HepG2 (cell line): ENCODE measurements at regions not wholly inside any gene's neighbourhood (a gene's known extent, or its start where the extent isn't known, plus 50 kb on each side); places are given as distances from the start of the nearest gene placed in this dataset.

Source experiments
- ATAC-seq: fragments of 200-7000 bp; cut with Tn5 transposase; 3 replicates; pipeline ENCODE4 v1.9.1; 2020; ENCODE audit warnings: mild to moderate bottlenecking, moderate library complexity
- BruUV-seq: library from RNA; stranded (reverse); fragments of 400-500 nt; replicated peaks from 2 replicates; lab custom pipeline; 2021; lab: Mats Ljungman, UMichigan
- CTCF ChIA-PET: fragments of 300-600 bp; formaldehyde crosslinking; extraction: SDS; loops from one replicate; lab custom pipeline; 2021; ENCODE audit warnings: low total read pairs, inconsistent platforms, low intra/inter-chr PET ratio; lab: Yijun Ruan, JAX
- POLR2A ChIA-PET: fragments of 350-600 bp; sonication (Branson Sonifier 250); formaldehyde crosslinking; loops from one replicate; lab custom pipeline; 2020; ENCODE audit warnings: antibody characterized with exemption, inconsistent platforms; lab: Yijun Ruan, JAX
- DNase-seq: peaks from one replicate; pipeline ENCODE4 v3.0.0-alpha.2; 2015; ENCODE audit warnings: low spot score
- FAIRE-seq: peaks from 3 replicates; lab custom pipeline; 2011; peaks lifted over from hg19 to GRCh38; lab: Jason Lieb, UNC
- H2AFZ ChIP-seq: one replicate; pipeline ENCODE4 v1.6.1; 2011; ENCODE audit warnings: low read length, inconsistent platforms
- H3K27ac ChIP-seq: fragments of 300-600 bp; 3 replicates; pipeline ENCODE4 v1.8.0; 2011; ENCODE audit warnings: mixed run types, mild to moderate bottlenecking, mixed read lengths, low read length, inconsistent platforms; ENCODE audit not compliant: insufficient read depth; ENCODE audit errors: extremely low read length
- H3K27me3 ChIP-seq, 2 experiments: fragments of 200-600 bp in 1 of 2; 2 replicates in 1 of 2; 3 replicates in 1 of 2; pipeline versions ENCODE4 v1.6.0 to v1.8.0; 2011; ENCODE audit warnings: low read length in 2 of 2, mild to moderate bottlenecking in 2 of 2, moderate library complexity in 2 of 2, inconsistent platforms in 1 of 2; ENCODE audit not compliant: insufficient read depth in 2 of 2, control insufficient read depth in 1 of 2
- H3K36me3 ChIP-seq, 2 experiments: fragments of 200-600 bp in 1 of 2; replicated peaks in 1 of 2; 2 replicates in 1 of 2; 3 replicates in 1 of 2; pipeline versions ENCODE4 v1.5.1 to v1.8.0; 2011; ENCODE audit warnings: low read length in 2 of 2, inconsistent platforms in 1 of 2; ENCODE audit not compliant: insufficient read depth in 2 of 2, control insufficient read depth in 1 of 2
- H3K4me1 ChIP-seq: 2 replicates; pipeline ENCODE4 v1.5.1; 2012; ENCODE audit warnings: low read length, inconsistent platforms; ENCODE audit not compliant: insufficient read depth
- H3K4me2 ChIP-seq: 2 replicates; pipeline ENCODE4 v1.6.0; 2011; ENCODE audit warnings: low read depth, low read length, inconsistent platforms
- H3K4me3 ChIP-seq, 3 experiments: fragments of 200-600 bp in 1 of 3; sonication (generic), shearing (Covaris generic) in 1 of 3; replicated peaks in 1 of 3; 2 replicates each; pipeline ENCODE4 v1.5.1; 2011 to 2016; ENCODE audit warnings: low read length in 3 of 3, inconsistent platforms in 2 of 3, low read depth in 2 of 3, mild to moderate bottlenecking in 2 of 3, control low read depth in 1 of 3, mixed read lengths in 1 of 3; ENCODE audit not compliant: insufficient read depth in 1 of 3
- H3K79me2 ChIP-seq: one replicate; pipeline ENCODE4 v1.6.1; 2011; ENCODE audit warnings: low read length, inconsistent platforms; ENCODE audit not compliant: insufficient read depth
- H3K9ac ChIP-seq: 2 replicates; pipeline ENCODE4 v1.6.0; 2011; ENCODE audit warnings: mild to moderate bottlenecking, low read depth, low read length, inconsistent platforms; ENCODE audit not compliant: insufficient read depth
- H3K9me3 ChIP-seq: 2 replicates; pipeline ENCODE4 v1.5.1; 2012; ENCODE audit warnings: mild to moderate bottlenecking, low read length
- H4K20me1 ChIP-seq: 2 replicates; pipeline ENCODE4 v1.6.0; 2011; ENCODE audit warnings: inconsistent platforms, mild to moderate bottlenecking, low read length, moderate library complexity; ENCODE audit not compliant: insufficient read depth
- MAFF ChIP-seq: IDR thresholded peaks from 2 replicates; pipeline ENCODE4 v1.6.1; 2011; ENCODE audit warnings: low read depth, low read length, improper control_type of control experiment
- MTA3 ChIP-seq: sonication (generic); formaldehyde crosslinking; IDR thresholded peaks from 2 replicates; pipeline ENCODE4 v1.4.0; 2020; ENCODE audit warnings: missing genetic modification reagents
- ONECUT2 ChIP-seq: sonication (generic); formaldehyde crosslinking; IDR thresholded peaks from 2 replicates; pipeline ENCODE4 v1.4.0; 2020; ENCODE audit warnings: missing genetic modification reagents
- RORA ChIP-seq: sonication (generic); formaldehyde crosslinking; IDR thresholded peaks from 2 replicates; pipeline ENCODE4 v1.5.0; 2020; ENCODE audit warnings: mild to moderate bottlenecking, missing genetic modification reagents, moderate library complexity
- SAP130 ChIP-seq: IDR thresholded peaks from 2 replicates; pipeline ENCODE4 v1.6.1; 2016; ENCODE audit warnings: low read depth
- SNRNP70 ChIP-seq: fragments of 200-400 bp; formaldehyde crosslinking; IDR thresholded peaks from 2 replicates; pipeline ENCODE4 v1.6.1; 2017; ENCODE audit warnings: mild to moderate bottlenecking, low read depth, low read length, moderate library complexity
- SRSF9 ChIP-seq: fragments of 200-400 bp; formaldehyde crosslinking; IDR thresholded peaks from 2 replicates; pipeline ENCODE4 v1.6.1; 2018; ENCODE audit warnings: borderline replicate concordance, mild to moderate bottlenecking, low read depth, low read length; ENCODE audit not compliant: insufficient read depth, poor library complexity, severe bottlenecking
- ZNF343 ChIP-seq: sonication (generic); formaldehyde crosslinking; IDR thresholded peaks from 2 replicates; pipeline ENCODE4 v1.4.0; 2020; ENCODE audit warnings: mild to moderate bottlenecking, missing genetic modification reagents
- ZNF460 ChIP-seq: sonication (generic); formaldehyde crosslinking; IDR thresholded peaks from 2 replicates; pipeline ENCODE4 v1.5.1; 2020; ENCODE audit warnings: missing genetic modification reagents, mild to moderate bottlenecking, borderline replicate concordance
- WGBS: methylation state at CpG from one replicate; pipeline ENCODE4 v1.1.6; 2017; ENCODE audit warnings: low lambda C conversion rate; 5-methylcytosine and 5-hydroxymethylcytosine counted together
- in situ Hi-C: cut with HindIII; loops from 2 replicates; pipeline ENCODE4 v1.10.0; 2017; ENCODE audit warnings: low pct_unique_long_range_greater_than_20kb; ENCODE audit not compliant: extremely low pct_ligation_motif_present
- intact Hi-C: fragments of 100-400 bp; cut with micrococcal nuclease; formaldehyde crosslinking; loops from one replicate; pipeline ENCODE4 v1.10.0; 2022; ENCODE audit not compliant: unreplicated experiment
- TF ChIP-seq, protein P1 (sequence below), 2 experiments: sonication (generic) in 1 of 2; formaldehyde crosslinking in 1 of 2; IDR thresholded peaks; 2 replicates each; pipeline versions ENCODE4 v1.5.1 to v1.6.1; 2011 to 2020; ENCODE audit warnings: borderline replicate concordance in 1 of 2, low read depth in 1 of 2, low read length in 1 of 2, mild to moderate bottlenecking in 1 of 2, missing genetic modification reagents in 1 of 2, moderate library complexity in 1 of 2
- TF ChIP-seq, protein P2 (sequence below): sonication (generic); formaldehyde crosslinking; IDR thresholded peaks from 2 replicates; pipeline ENCODE4 v1.5.0; 2020; ENCODE audit warnings: missing genetic modification reagents

DNA sequence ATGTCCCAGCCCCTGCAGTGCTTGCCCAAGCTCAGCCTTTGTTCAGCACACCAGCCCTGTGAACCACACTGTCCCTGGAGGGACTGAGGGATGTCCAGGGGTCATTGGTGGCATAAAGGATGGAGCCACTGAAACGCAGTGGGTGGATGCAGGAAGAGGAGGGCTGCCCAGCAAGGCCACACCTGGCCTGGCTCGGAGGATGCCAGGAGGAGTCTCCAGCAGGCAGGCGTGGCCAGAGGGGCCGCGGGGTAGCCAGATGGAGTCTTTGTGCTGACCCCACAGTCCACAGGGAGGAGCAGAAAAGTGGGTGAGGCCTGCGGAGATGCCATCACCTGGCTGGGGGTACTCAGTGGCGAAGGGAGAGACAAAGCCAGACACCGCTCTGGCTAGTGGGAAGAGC is 108.5 kb upstream of the C14orf180 start:
- Histone ChIP-seq H3K79me2 (no peaks in the 10 kb centered on the region), H3K36me3 (no peaks in the 10 kb centered on the region), H3K4me1 (no peaks in the 10 kb centered on the region), H3K27ac (no peak overlapping the region), H2AFZ (no peak overlapping the region), H3K9ac (no peak overlapping the region), H3K9me3 (no peaks in the 10 kb centered on the region), H3K27me3 (peaks cover 6 to 46% of the 10 kb centered on the region in 2 experiments; a peak in 4 of 5 replicates), H3K4me2 (no peak overlapping the region), H3K4me3 (no peak overlapping the region), H4K20me1 (no peaks in the 10 kb centered on the region)
- no peak for DNase-seq
- POLR2A ChIA-PET = no interaction called here
- 3% methylated on average over 6 of the region's 8 CpGs for WGBS
- in situ Hi-C loops (no loop called here), intact Hi-C loops (no loop called here)
- BruUV-seq = no TSS peak
- CTCF ChIA-PET = no interaction called here
- no peak for FAIRE-seq
- no peak for TF ChIP-seq ZNF460 (CRISPR knock-in tag)
- no peak for TF ChIP-seq MTA3
- TF ChIP-seq SAP130 (CRISPR knock-in tag) = no peak
- TF ChIP-seq, protein P1, sequence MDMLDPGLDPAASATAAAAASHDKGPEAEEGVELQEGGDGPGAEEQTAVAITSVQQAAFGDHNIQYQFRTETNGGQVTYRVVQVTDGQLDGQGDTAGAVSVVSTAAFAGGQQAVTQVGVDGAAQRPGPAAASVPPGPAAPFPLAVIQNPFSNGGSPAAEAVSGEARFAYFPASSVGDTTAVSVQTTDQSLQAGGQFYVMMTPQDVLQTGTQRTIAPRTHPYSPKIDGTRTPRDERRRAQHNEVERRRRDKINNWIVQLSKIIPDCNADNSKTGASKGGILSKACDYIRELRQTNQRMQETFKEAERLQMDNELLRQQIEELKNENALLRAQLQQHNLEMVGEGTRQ (IDR thresholded peaks at IDR 0.05; ENCODE audit: low read depth, low read length) = no peak
- TF ChIP-seq, protein P1 (CRISPR knock-in tag; IDR thresholded peaks at IDR 0.05; ENCODE audit: borderline replicate concordance) = no peak
- TF ChIP-seq SNRNP70 = no peak
- TF ChIP-seq, protein P2, sequence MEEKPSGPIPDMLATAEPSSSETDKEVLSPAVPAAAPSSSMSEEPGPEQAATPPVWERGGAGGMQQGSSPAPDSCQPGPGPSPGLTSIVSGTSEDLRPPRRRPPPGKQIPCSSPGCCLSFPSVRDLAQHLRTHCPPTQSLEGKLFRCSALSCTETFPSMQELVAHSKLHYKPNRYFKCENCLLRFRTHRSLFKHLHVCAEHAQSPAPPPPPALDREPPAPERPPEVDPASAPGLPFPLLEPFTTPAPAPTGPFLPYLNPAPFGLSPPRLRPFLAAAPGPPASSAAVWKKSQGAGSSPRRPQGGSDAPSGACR (CRISPR knock-in tag) = no peak
- TF ChIP-seq ONECUT2 (CRISPR knock-in tag) = no peak
- TF ChIP-seq ZNF343 (CRISPR knock-in tag) = no peak
- TF ChIP-seq MAFF = no peak
- TF ChIP-seq RORA = no peak
- no peak for TF ChIP-seq SRSF9
- ATAC-seq = no peak
